Adipocyte (in vitro differentiated cells): ENCODE measurements at regions not wholly inside any gene's neighbourhood (a gene's known extent, or its start where the extent isn't known, plus 50 kb on each side); places are given as distances from the start of the nearest gene placed in this dataset.

Experiments
- DNase-seq: peaks from one replicate; pipeline ENCODE4 v3.0.0-alpha.2; 2015; ENCODE audit warnings: low read depth
- H3K27me3 ChIP-seq: replicated peaks from 2 replicates; pipeline ENCODE4 v1.7.0; 2013; ENCODE audit warnings: mild to moderate bottlenecking, low read length, moderate library complexity; ENCODE audit not compliant: control insufficient read depth, insufficient read depth
- H3K36me3 ChIP-seq: 2 replicates; pipeline ENCODE4 v1.7.0; 2013; ENCODE audit warnings: low read length, mild to moderate bottlenecking, moderate library complexity; ENCODE audit not compliant: control insufficient read depth, insufficient read depth, severe bottlenecking
- H3K4me1 ChIP-seq: 2 replicates; pipeline ENCODE4 v1.7.0; 2013; ENCODE audit warnings: mild to moderate bottlenecking, low read length, moderate library complexity; ENCODE audit not compliant: control insufficient read depth, insufficient read depth
- H3K4me3 ChIP-seq: 2 replicates; pipeline ENCODE4 v1.7.0; 2013; ENCODE audit warnings: mild to moderate bottlenecking, low read length, moderate library complexity
- H3K9ac ChIP-seq: 2 replicates; pipeline ENCODE4 v1.7.0; 2013; ENCODE audit warnings: mild to moderate bottlenecking, low read length, moderate library complexity
- H3K9me3 ChIP-seq: 2 replicates; pipeline ENCODE4 v1.7.0; 2013; ENCODE audit warnings: mild to moderate bottlenecking, low read length, moderate library complexity; ENCODE audit not compliant: control insufficient read depth

GRCh38 chr16:66003201-66003600, 363.3 kb upstream of the CDH5 start:
- Histone ChIP-seq H3K4me3 (no peak overlapping the region), H3K4me1 (peaks cover 11% of the 10 kb centered on the region), H3K9ac (no peak overlapping the region), H3K36me3 (no peaks in the 10 kb centered on the region), H3K9me3 (no peaks in the 10 kb centered on the region), H3K27me3 (no peaks in the 10 kb centered on the region)
- DNase-seq, result no peak

GRCh38 chr16:66002601-66003000, 363.9 kb upstream of the CDH5 start:
- H3K4me1 ChIP-seq, result peaks cover 6% of the 10 kb centered on the region
- H3K27me3 ChIP-seq, result no peaks in the 10 kb centered on the region
- no peaks in the 10 kb centered on the region for H3K36me3 ChIP-seq
- H3K9ac ChIP-seq, result no peak overlapping the region
- DNase-seq, result no peak
- H3K9me3 ChIP-seq, result no peaks in the 10 kb centered on the region
- no peak overlapping the region for H3K4me3 ChIP-seq

DNA sequence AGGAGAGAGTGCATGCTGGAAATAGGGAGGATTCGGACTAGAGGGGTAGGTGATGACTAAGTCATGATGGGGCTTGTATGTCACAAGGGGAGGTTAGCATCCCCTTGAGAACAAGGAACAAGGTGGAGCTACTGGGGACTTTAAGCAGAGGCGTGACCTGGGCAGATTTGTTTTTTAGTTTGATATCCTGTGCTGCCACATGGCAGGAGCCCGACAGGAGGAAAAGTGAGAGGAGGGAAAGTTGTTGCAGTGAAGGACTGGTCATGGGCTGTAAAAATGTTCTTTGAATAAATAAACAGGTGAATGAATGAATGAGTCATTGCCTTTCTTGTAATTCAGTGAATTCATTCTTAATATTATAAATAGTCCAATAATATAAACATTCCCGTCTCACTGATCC, 365.1 kb upstream of the CDH5 start:
- no peak overlapping the region for H3K4me3 ChIP-seq
- DNase-seq, result no peak
- no peaks in the 10 kb centered on the region for H3K27me3 ChIP-seq
- no peaks in the 10 kb centered on the region for H3K4me1 ChIP-seq
- no peak overlapping the region for H3K9ac ChIP-seq
- H3K9me3 ChIP-seq, result no peaks in the 10 kb centered on the region
- no peaks in the 10 kb centered on the region for H3K36me3 ChIP-seq

- H3K36me3 ChIP-seq, result no peaks in the 10 kb centered on the region
- DNase-seq, result no peak
Measured at GRCh38 chr16:65998443-65998842, 368.0 kb upstream of the CDH5 start.

DNA sequence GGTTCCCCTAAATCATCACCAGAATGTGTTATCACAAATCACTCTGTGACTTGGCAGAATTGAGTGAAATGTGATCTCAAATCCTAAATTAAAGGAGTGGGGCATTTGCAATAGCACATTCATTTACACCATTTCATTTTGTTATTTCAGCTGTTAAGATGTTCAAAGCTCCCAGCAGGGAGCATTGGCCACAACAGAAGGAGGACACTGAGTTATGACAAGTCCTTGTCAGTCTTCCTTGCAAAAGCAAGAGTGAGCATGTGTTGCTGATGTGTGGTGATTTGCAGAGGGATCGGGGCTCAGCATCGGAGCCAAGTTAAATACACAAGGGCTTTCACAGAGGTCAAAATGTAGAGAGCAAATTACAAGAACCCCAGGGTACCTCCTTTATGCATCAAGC, 372.2 kb upstream of the CDH5 start:
- H3K4me3 ChIP-seq, result no peak overlapping the region
- H3K4me1 ChIP-seq, result peaks cover 12% of the 10 kb centered on the region
- no peaks in the 10 kb centered on the region for H3K36me3 ChIP-seq
- no peaks in the 10 kb centered on the region for H3K27me3 ChIP-seq
- no peak overlapping the region for H3K9ac ChIP-seq
- no peak for DNase-seq
- H3K9me3 ChIP-seq, result no peaks in the 10 kb centered on the region

More at GRCh38 chr16:65998443-65998842, 368.0 kb upstream of the CDH5 start:
- H3K27me3 ChIP-seq, result no peaks in the 10 kb centered on the region
- no peaks in the 10 kb centered on the region for H3K9me3 ChIP-seq
- H3K9ac ChIP-seq, result no peak overlapping the region
- no peaks in the 10 kb centered on the region for H3K4me1 ChIP-seq
- no peak overlapping the region for H3K4me3 ChIP-seq

- H3K9me3 ChIP-seq, result no peaks in the 10 kb centered on the region
- DNase-seq, result no peak
- H3K27me3 ChIP-seq, result no peaks in the 10 kb centered on the region
- no peak overlapping the region for H3K4me3 ChIP-seq
- no peaks in the 10 kb centered on the region for H3K36me3 ChIP-seq
- H3K4me1 ChIP-seq, result peaks cover 12% of the 10 kb centered on the region
- H3K9ac ChIP-seq, result no peak overlapping the region
Measured at GRCh38 chr16:65991149-65991701, 375.3 kb upstream of the CDH5 start.

GRCh38 chr16:65989861-65990604, 376.5 kb upstream of the CDH5 start:
- Histone ChIP-seq H3K36me3 (no peaks in the 10 kb centered on the region), H3K4me1 (peaks cover 12% of the 10 kb centered on the region), H3K4me3 (no peak overlapping the region), H3K9me3 (no peaks in the 10 kb centered on the region), H3K9ac (no peak overlapping the region), H3K27me3 (no peaks in the 10 kb centered on the region)
- DNase-seq, result no peak

GRCh38 chr16:65988024-65988595, 378.4 kb upstream of the CDH5 start:
- H3K9me3 ChIP-seq, result no peaks in the 10 kb centered on the region
- no peak for DNase-seq
- H3K9ac ChIP-seq, result no peak overlapping the region
- H3K27me3 ChIP-seq, result no peaks in the 10 kb centered on the region
- H3K36me3 ChIP-seq, result no peaks in the 10 kb centered on the region
- H3K4me1 ChIP-seq, result peaks cover 12% of the 10 kb centered on the region
- no peak overlapping the region for H3K4me3 ChIP-seq

- no peak for DNase-seq
- Histone ChIP-seq H3K9ac (no peak overlapping the region), H3K36me3 (no peaks in the 10 kb centered on the region), H3K4me3 (no peak overlapping the region), H3K4me1 (no peaks in the 10 kb centered on the region), H3K9me3 (no peaks in the 10 kb centered on the region), H3K27me3 (no peaks in the 10 kb centered on the region)
Measured at GRCh38 chr16:65984296-65984695, 382.2 kb upstream of the CDH5 start.

DNA sequence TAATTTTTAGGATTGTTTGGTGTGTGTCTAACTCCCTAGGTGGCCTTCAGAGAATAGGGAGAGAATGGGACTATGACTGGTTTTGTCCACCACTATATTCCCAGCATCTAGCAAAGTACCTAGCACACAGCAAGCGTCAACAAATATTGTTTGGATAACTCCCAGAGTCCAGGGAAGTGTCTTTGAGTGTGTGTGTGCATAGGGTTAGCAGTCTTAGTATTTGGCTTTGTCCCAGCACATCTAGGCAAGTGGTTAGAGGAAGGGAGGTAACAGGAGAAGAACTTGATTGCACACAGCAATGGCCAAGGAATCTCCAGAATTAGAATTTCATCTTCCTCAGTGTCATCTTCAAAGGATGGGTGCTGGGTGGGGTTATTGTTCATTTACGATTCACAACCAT, 385.4 kb upstream of the CDH5 start:
- H3K9me3 ChIP-seq, result no peaks in the 10 kb centered on the region
- DNase-seq, result no peak
- H3K36me3 ChIP-seq, result no peaks in the 10 kb centered on the region
- H3K4me1 ChIP-seq, result no peaks in the 10 kb centered on the region
- no peak overlapping the region for H3K4me3 ChIP-seq
- H3K27me3 ChIP-seq, result no peaks in the 10 kb centered on the region
- H3K9ac ChIP-seq, result no peak overlapping the region

- no peak overlapping the region for H3K9ac ChIP-seq
- H3K27me3 ChIP-seq, result no peaks in the 10 kb centered on the region
- H3K4me1 ChIP-seq, result no peaks in the 10 kb centered on the region
- no peaks in the 10 kb centered on the region for H3K9me3 ChIP-seq
- no peaks in the 10 kb centered on the region for H3K36me3 ChIP-seq
- H3K4me3 ChIP-seq, result no peak overlapping the region
- peak; percentile 39 for DNase-seq
Measured at GRCh38 chr16:65975049-65975708, 391.3 kb upstream of the CDH5 start.
